GM12892 (cell line): ENCODE measurements at regions not wholly inside any gene's neighbourhood (a gene's known extent, or its start where the extent isn't known, plus 50 kb on each side); places are given as distances from the start of the nearest gene placed in this dataset.
"Not testable (repeated sequence)": the region's sequence is repeated elsewhere in the genome, so short reads cannot be mapped to it uniquely, and the experiment has no call there.

ENCODE experiments used
- POLR2A ChIP-seq: IDR thresholded peaks from 2 replicates; pipeline ENCODE4 v1.6.1; 2011; ENCODE audit warnings: low read depth, low read length, control low read depth
- POLR2AphosphoS5 ChIP-seq: IDR thresholded peaks from 2 replicates; pipeline ENCODE4 v1.6.1; 2011; ENCODE audit warnings: low read depth, low read length, control low read depth

- not testable (repeated sequence) for TF ChIP-seq POLR2A, POLR2AphosphoS5
Measured at GRCh38 chr22:16714568-16714967, 110.6 kb downstream of the XKR3 start.
